Erythroblast (primary cell): ENCODE measurements at regions not wholly inside any gene's neighbourhood (a gene's known extent, or its start where the extent isn't known, plus 50 kb on each side); places are given as distances from the start of the nearest gene placed in this dataset.

Source experiments
- GATA1 ChIP-seq: IDR thresholded peaks from 2 replicates; pipeline ENCODE4 v1.6.1; 2011; ENCODE audit warnings: low read depth, mild to moderate bottlenecking, control low read depth, low read length, moderate library complexity
- POLR2A ChIP-seq: IDR thresholded peaks from 2 replicates; pipeline ENCODE4 v1.6.1; 2011; ENCODE audit warnings: mild to moderate bottlenecking, low read length

GRCh38 chr20:48463096-48463720, 364.6 kb downstream of the PREX1 start:
- TF ChIP-seq POLR2A (no peak), GATA1 (no peak)
